ENCODE measurements at regions not wholly inside any gene's neighbourhood (a gene's known extent, or its start where the extent isn't known, plus 50 kb on each side); places are given as distances from the start of the nearest gene placed in this dataset.
A peak's percentile ranks its signal among the peaks of the same experiment; 100 is the strongest.
"Not testable (repeated sequence)": the region's sequence is repeated elsewhere in the genome, so short reads cannot be mapped to it uniquely, and the experiment has no call there.

- ATAC-seq: peak; percentile 87
- Histone ChIP-seq H3K4me1 (no peaks in the 10 kb centered on the region), H3K27me3 (no peaks in the 10 kb centered on the region), H3K36me3 (no peaks in the 10 kb centered on the region), H3K4me3 (no peak overlapping the region), H3K27ac (peak overlapping the region in 1 of 4 donors; percentile 24), H3K9me3 (no peaks in the 10 kb centered on the region)
- WGBS, 2 donors (ENCODE audit: low coverage in 1 of 2): 52 to 65% methylated on average over 6 to 7 of the region's 7 CpGs
- TF ChIP-seq EP300 (IDR thresholded peaks at IDR 0.05) (no peak), POLR2A (IDR thresholded peaks at IDR 0.05) (no peak), CTCF (IDR thresholded peaks at IDR 0.05) (no peak), POLR2AphosphoS5 (IDR thresholded peaks at IDR 0.05) (no peak)
These were observed 930.3 kb downstream of the QKI start for GRCh38 chr6:164344801-164345291.

- H3K4me3 ChIP-seq, H3K27ac ChIP-seq, H3K9me3 ChIP-seq, H3K4me1 ChIP-seq, ATAC-seq, H3K36me3 ChIP-seq, H3K27me3 ChIP-seq: not testable (repeated sequence)
- WGBS, 2 donors (ENCODE audit: low coverage in 1 of 2): 74% methylated on average over 4 of the region's 4 CpGs
These were observed 924.9 kb downstream of the QKI start for GRCh38 chr6:164339442-164339841.

DNA sequence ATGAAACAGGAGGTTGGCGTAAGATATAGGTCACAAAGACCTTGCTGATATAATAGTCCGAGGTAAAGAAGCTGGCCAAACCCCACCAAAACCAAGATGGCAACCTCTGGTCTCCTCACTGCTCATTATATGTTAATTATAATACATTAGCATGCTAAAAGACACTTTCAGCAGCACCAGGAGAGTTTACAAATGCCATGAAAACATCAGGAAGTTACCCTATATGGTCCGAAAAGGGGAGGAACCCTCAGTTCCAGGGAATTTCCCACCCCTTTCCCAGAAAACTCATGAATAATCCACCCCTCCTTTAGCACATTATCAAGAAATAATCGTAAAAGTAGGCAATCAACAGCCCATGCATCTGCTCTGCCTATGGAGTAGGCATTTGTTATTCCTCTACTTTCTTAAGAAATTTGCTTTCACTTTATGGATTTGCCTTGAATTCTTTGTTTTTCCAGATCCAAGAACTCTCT, 923.4 kb downstream of the QKI start:
- Histone ChIP-seq H3K27me3 (no peaks in the 10 kb centered on the region), H3K36me3 (no peaks in the 10 kb centered on the region), H3K27ac (no peak overlapping the region), H3K9me3 (no peaks in the 10 kb centered on the region), H3K4me1 (no peaks in the 10 kb centered on the region), H3K4me3 (no peak overlapping the region)
- ATAC-seq: no peak
- TF ChIP-seq POLR2A (IDR thresholded peaks at IDR 0.05) (no peak), EP300 (IDR thresholded peaks at IDR 0.05) (no peak), POLR2AphosphoS5 (IDR thresholded peaks at IDR 0.05) (no peak), CTCF (IDR thresholded peaks at IDR 0.05) (no peak)
- WGBS, 2 donors (ENCODE audit: low coverage in 1 of 2): 92 to 100% methylated on average over 4 of the region's 4 CpGs

- WGBS, 2 donors (ENCODE audit: low coverage in 1 of 2): 98 to 100% methylated on average over 6 to 9 of the region's 50 CpGs
- no peak overlapping the region for H3K27ac ChIP-seq
- ATAC-seq: no peak
These were observed 922.8 kb downstream of the QKI start for GRCh38 chr6:164337024-164337924.

GRCh38 chr6:164336455-164336854, 921.9 kb downstream of the QKI start:
- Histone ChIP-seq H3K36me3 (no peaks in the 10 kb centered on the region), H3K27me3 (no peaks in the 10 kb centered on the region), H3K4me3 (no peak overlapping the region), H3K4me1 (no peaks in the 10 kb centered on the region), H3K27ac (no peak overlapping the region), H3K9me3 (no peaks in the 10 kb centered on the region)
- 88 to 100% methylated on average over 2 of the region's 2 CpGs for WGBS, 2 donors (ENCODE audit: low coverage in 1 of 2)
- TF ChIP-seq POLR2AphosphoS5 (IDR thresholded peaks at IDR 0.05) (no peak), EP300 (IDR thresholded peaks at IDR 0.05) (no peak), POLR2A (IDR thresholded peaks at IDR 0.05) (no peak), CTCF (IDR thresholded peaks at IDR 0.05) (no peak)
- ATAC-seq: no peak

More at GRCh38 chr6:164337024-164337924, 922.8 kb downstream of the QKI start:
- Histone ChIP-seq H3K36me3 (no peaks in the 10 kb centered on the region), H3K4me3 (no peak overlapping the region), H3K9me3 (no peaks in the 10 kb centered on the region), H3K4me1 (no peaks in the 10 kb centered on the region), H3K27me3 (no peaks in the 10 kb centered on the region)
- TF ChIP-seq POLR2AphosphoS5 (IDR thresholded peaks at IDR 0.05) (no peak), EP300 (IDR thresholded peaks at IDR 0.05) (no peak), CTCF (IDR thresholded peaks at IDR 0.05) (no peak)
